Fibroblast of skin of left quadriceps (primary cell): ENCODE measurements at regions not wholly inside any gene's neighbourhood (a gene's known extent, or its start where the extent isn't known, plus 50 kb on each side); places are given as distances from the start of the nearest gene placed in this dataset.
"Not testable (repeated sequence)": the region's sequence is repeated elsewhere in the genome, so short reads cannot be mapped to it uniquely, and the experiment has no call there.

ENCODE experiments used
- DNase-seq, 2 experiments: peaks; one replicate each; pipeline ENCODE4 v3.0.0-alpha.2; 2013; ENCODE audit warnings: low read depth in 2 of 2

- DNase-seq: no peak
Measured at GRCh38 chr21:20086508-20086907, 911.7 kb upstream of the NCAM2 start.

GRCh38 chr21:20106368-20106767 lies 891.8 kb upstream of the NCAM2 start:
- no peak for DNase-seq

- DNase-seq: no peak
Measured at GRCh38 chr21:20108016-20108415, 890.2 kb upstream of the NCAM2 start.

DNA sequence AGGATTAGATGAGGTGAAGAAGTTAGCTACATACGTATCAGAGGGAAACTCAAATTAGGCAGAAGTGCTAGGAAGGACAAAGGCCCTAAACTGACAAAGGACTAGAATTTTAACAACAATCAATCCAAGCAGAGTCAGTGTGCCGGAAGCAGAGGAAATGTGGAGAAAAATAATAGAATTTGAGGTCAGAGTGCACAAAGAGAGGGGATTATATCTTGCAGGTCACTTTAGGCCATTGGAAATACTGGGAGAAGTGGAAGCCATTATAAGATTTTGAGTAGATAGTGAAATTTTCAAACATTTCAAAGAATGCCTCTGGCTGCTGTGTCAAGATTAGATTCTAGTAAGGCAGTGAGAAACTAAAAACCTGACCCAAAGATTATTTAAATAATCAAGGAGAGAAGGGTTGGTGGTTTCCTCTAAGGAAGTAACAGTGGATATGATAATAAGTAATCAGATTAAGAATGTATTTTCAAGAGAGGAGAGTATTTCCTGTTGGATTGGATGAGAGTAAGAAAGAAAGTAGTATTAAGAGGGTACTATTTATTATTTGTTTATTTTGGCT lies 889.2 kb upstream of the NCAM2 start:
- no peak for DNase-seq

GRCh38 chr21:20110368-20110767 lies 887.8 kb upstream of the NCAM2 start:
- no peak for DNase-seq

- DNase-seq: no peak
Measured at GRCh38 chr21:20151741-20152140, 846.5 kb upstream of the NCAM2 start.

DNA sequence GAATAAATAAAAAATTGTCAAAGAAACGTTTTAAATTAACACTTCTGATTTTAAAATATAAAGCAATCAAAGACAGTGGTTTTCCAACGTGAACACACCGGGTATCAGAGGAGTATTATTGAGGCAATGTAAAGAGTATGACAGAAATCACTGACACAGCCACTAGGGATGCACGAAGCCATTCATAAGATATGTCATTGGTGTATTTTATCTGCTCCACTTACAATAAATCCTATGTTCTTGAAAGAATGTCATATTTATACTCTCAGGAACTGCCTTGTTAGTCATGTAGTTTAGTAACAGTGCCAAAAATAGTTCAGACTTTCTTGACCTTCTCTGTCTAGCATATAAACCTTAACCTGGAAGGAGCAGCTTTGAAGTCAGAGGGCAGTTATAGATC lies 835.0 kb upstream of the NCAM2 start:
- no peak for DNase-seq

DNA sequence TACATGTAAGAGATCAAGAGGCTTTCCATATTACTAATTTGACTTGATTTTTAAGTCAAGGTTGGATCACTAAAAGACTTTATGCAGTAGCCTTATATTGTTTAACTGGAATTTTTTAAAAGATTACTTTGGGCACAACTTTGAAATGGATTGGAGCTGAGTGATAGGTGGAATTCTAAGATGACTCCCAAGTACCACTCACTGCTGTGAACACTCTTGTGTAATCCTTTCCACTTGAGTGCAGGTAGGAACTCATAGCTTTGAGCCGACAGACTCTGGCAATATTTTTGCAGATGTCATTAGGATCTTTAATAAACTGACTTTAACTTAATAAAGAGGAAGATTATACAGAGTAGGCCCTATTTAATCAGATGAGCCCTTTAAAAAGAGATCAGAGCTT lies 831.1 kb upstream of the NCAM2 start:
- no peak for DNase-seq

DNA sequence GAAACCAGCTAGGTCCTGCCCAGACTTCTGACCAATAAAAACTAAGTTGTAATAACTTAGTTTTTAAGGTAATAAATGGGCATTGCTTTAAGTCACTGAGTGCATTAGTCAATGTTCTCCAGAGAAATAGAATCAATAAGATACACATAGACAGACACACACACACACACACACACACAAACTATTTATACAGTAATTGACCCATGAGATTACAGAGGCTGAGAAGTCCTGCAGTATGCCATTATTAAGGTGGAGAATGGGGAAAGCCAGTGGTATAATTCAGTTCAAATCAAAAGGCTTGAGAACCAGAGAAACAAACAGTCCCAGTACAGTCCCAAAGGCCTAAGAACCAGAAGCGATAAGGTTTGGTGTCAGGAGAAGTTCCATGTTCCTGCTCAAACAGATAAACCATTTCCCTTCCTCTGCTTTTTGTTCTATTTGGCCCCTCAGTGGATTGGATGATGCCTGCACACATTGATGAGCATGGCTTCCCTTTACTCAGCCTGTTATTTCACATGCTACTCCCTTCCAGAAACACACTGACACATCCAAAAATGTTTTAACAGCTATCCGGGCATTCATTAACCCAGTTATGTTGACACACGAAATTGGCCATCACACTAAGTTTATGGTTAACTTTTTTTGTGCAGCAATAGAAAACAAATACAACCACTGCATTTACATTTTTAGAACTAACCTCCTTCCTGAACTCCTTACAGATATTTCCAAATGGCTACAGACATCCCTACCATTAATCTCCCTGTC lies 828.2 kb upstream of the NCAM2 start:
- DNase-seq: no peak

DNA sequence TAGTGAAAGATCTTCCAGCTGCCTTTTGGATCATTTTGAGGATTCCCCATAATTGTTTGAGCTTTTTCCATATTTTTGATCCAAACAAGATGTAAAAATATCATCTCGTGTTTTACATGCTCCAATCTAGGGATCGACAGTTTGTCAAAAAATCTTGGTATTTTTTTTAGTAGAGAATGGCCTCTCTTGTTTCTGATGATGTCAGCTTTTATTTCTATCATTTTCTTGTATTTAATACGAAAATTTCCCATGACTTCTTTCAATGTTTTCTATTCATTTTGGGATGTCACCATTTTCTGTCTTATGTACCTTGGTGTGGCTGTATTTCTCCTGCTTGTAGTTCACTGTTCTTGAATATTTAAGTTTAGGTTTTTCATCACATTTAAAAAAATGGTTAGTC lies 812.0 kb upstream of the NCAM2 start:
- no peak for DNase-seq

GRCh38 chr21:20187028-20187427 lies 811.2 kb upstream of the NCAM2 start:
- no peak for DNase-seq

DNA sequence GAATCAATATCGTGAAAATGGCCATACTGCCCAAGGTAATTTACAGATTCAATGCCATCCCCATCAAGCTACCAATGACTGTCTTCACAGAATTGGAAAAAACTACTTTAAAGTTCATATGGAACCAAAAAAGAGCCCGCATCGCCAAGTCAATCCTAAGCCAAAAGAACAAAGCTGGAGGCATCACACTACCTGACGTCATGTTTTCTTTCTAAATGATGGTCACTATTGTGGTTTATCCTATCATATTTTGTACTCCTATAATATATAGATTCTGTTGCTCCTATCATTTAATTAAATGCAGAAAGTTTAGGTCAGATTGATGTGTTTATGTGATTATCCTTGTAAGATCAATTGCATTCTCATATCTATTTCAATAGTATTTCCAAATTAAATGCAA lies 796.9 kb upstream of the NCAM2 start:
- not testable (repeated sequence) for DNase-seq

GRCh38 chr21:20207335-20207734 lies 790.9 kb upstream of the NCAM2 start:
- no peak for DNase-seq

DNA sequence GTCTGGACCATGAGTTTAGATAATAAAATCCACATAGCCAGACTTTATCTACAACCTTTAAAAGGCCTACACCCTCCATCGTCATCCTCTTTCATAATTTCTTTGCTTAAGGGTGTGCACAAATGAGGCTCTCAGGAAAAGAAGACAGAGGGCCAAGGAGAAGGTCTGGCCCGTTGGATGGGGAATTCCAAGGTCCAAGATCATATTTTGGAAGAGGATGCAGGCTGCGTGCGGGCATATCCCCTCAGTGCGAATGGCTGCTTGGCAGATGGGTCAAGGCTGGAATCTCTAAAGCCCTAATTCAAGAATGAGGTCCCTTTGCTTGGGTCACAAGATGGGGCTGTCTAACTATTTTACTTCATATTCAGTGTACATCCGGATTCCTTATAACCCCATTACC lies 782.2 kb upstream of the NCAM2 start:
- DNase-seq: no peak

DNA sequence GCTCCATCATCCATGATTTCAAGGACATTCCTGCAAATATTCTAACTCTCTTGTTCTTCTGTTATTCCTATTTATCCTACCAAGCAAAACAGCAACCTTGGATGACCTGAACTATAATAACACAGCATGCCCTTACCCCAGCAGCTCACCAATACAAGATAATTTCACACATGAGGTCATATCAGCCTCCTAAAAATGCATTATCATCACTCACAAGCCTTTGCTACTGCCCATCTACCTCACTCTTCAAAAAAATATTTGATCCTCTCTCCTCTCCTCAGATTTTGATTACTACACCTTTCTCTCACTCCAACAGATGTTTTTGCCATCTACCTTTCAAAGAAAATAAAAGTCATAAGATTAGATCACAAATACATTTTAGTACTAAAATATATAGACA lies 777.6 kb upstream of the NCAM2 start:
- no peak for DNase-seq

- not testable (repeated sequence) for DNase-seq
Measured at GRCh38 chr21:20221981-20222380, 776.2 kb upstream of the NCAM2 start.

GRCh38 chr21:20236649-20237048 lies 761.6 kb upstream of the NCAM2 start:
- DNase-seq: not testable (repeated sequence)

GRCh38 chr21:20249401-20249800 lies 748.8 kb upstream of the NCAM2 start:
- DNase-seq: no peak

- DNase-seq: no peak
Measured at GRCh38 chr21:20250337-20250736, 747.9 kb upstream of the NCAM2 start.

GRCh38 chr21:20253261-20253660 lies 744.9 kb upstream of the NCAM2 start:
- no peak for DNase-seq

GRCh38 chr21:20254964-20255363 lies 743.2 kb upstream of the NCAM2 start:
- no peak for DNase-seq

DNA sequence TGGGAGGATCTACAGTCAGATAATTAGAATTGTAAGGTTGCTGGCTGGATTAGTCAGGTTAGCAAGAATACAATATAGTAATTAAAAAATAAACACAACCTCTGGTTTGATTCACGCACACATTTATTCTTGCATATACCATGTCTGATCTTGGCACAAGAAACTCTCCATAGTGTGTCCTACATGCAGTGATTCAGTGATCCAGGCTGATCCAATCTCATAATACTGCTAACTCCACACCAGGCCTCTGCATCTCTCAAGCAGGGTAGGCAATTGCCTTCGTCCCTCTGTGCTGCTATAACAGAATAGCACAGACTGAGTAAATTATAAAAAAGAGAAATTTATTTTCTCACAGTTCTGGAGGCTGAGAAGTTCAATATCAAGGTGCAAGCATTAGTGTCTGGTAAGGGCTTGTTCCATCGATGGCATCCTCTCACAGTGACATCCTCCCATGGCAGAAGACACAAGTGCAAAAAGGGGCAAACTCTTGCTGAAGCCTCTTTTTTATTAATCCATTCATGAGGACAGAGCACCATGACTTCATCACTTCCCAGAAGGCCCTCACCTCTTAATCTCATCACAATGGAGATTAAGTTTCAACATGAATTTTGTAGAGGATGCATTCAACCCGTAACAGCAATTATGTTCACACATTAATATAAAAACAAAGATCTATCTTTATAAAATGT lies 741.0 kb upstream of the NCAM2 start:
- no peak for DNase-seq

DNA sequence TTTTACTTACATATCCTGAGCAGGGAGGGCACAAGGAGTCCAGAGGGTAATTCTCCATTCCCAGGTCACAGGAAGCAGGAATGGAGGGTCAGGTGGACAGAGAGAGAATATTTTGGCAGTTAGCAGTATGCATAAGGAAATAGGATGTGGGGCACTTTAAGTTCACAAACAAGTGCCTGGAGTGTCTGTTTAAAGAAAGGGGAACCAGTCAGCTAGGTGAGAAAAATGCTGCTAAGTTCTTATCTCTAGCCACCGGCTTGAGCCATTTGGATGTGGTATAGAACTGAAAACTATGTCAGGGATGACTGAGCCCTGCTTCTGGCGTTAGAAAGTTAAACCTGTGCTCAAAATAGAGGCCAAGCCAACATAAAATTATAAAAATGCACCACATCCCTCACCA lies 739.7 kb upstream of the NCAM2 start:
- no peak for DNase-seq
